Kidney glomerular epithelial cell (primary cell): ENCODE measurements at regions not wholly inside any gene's neighbourhood (a gene's known extent, or its start where the extent isn't known, plus 50 kb on each side); places are given as distances from the start of the nearest gene placed in this dataset.
"Not testable (repeated sequence)": the region's sequence is repeated elsewhere in the genome, so short reads cannot be mapped to it uniquely, and the experiment has no call there.

Source experiments
- DNase-seq: peaks from one replicate; lab custom pipeline; 2025; lab: John Stamatoyannopoulos, UW

GRCh38 chr4:66284991-66285451, 614.7 kb upstream of the EPHA5 start:
- DNase-seq = no peak

- no peak for DNase-seq
These were observed 608.8 kb upstream of the EPHA5 start for GRCh38 chr4:66279084-66279483.

- no peak for DNase-seq
These were observed 605.2 kb upstream of the EPHA5 start for GRCh38 chr4:66275411-66276038.

GRCh38 chr4:66273110-66273509, 602.8 kb upstream of the EPHA5 start:
- DNase-seq = no peak

GRCh38 chr4:66270356-66270755, 600.1 kb upstream of the EPHA5 start:
- DNase-seq = not testable (repeated sequence)

- DNase-seq = not testable (repeated sequence)
These were observed 596.3 kb upstream of the EPHA5 start for GRCh38 chr4:66266554-66266953.

GRCh38 chr4:66266035-66266434, 595.7 kb upstream of the EPHA5 start:
- no peak for DNase-seq

- no peak for DNase-seq
These were observed 582.0 kb upstream of the EPHA5 start for GRCh38 chr4:66252291-66252690.

GRCh38 chr4:66246643-66247042, 576.4 kb upstream of the EPHA5 start:
- no peak for DNase-seq

GRCh38 chr4:66235876-66236275, 565.6 kb upstream of the EPHA5 start:
- DNase-seq = no peak

- DNase-seq = no peak
These were observed 559.6 kb upstream of the EPHA5 start for GRCh38 chr4:66229885-66230284.

GRCh38 chr4:66225539-66225938, 555.2 kb upstream of the EPHA5 start:
- no peak for DNase-seq

GRCh38 chr4:66223068-66223703, 552.9 kb upstream of the EPHA5 start:
- no peak for DNase-seq

- DNase-seq = no peak
These were observed 549.1 kb upstream of the EPHA5 start for GRCh38 chr4:66219401-66219800.

- DNase-seq = no peak
These were observed 546.0 kb upstream of the EPHA5 start for GRCh38 chr4:66216252-66216651.

- DNase-seq = no peak
These were observed 542.2 kb upstream of the EPHA5 start for GRCh38 chr4:66212489-66212888.

GRCh38 chr4:66204534-66205247, 534.4 kb upstream of the EPHA5 start:
- no peak for DNase-seq

GRCh38 chr4:66202870-66203269, 532.6 kb upstream of the EPHA5 start:
- DNase-seq = no peak

GRCh38 chr4:66197451-66197850, 527.2 kb upstream of the EPHA5 start:
- no peak for DNase-seq

GRCh38 chr4:66193487-66193886, 523.2 kb upstream of the EPHA5 start:
- no peak for DNase-seq

- DNase-seq = no peak
These were observed 517.0 kb upstream of the EPHA5 start for GRCh38 chr4:66187175-66187720.

GRCh38 chr4:66186095-66186494, 515.8 kb upstream of the EPHA5 start:
- DNase-seq = no peak

GRCh38 chr4:66182636-66183035, 512.3 kb upstream of the EPHA5 start:
- no peak for DNase-seq
